GM21529 (cell line): ENCODE measurements at regions not wholly inside any gene's neighbourhood (a gene's known extent, or its start where the extent isn't known, plus 50 kb on each side); places are given as distances from the start of the nearest gene placed in this dataset.
"Not testable (repeated sequence)": the region's sequence is repeated elsewhere in the genome, so short reads cannot be mapped to it uniquely, and the experiment has no call there.

ENCODE experiments used
- ATAC-seq: cut with Tn5 transposase; IDR thresholded peaks from one replicate; pipeline ENCODE4 v1.9.1; 2021; ENCODE audit not compliant: unreplicated experiment

- ATAC-seq: no peak
Measured at GRCh38 chr7:34207810-34208209, 302.5 kb downstream of the BMPER start.

GRCh38 chr7:34208878-34209621 is 303.7 kb downstream of the BMPER start:
- ATAC-seq: no peak

- ATAC-seq: no peak
Measured at GRCh38 chr7:34211018-34211417, 305.7 kb downstream of the BMPER start.

GRCh38 chr7:34217972-34218371 is 312.6 kb downstream of the BMPER start:
- no peak for ATAC-seq

- no peak for ATAC-seq
Measured at GRCh38 chr7:34219153-34219718, 313.9 kb downstream of the BMPER start.

- ATAC-seq: no peak
Measured at GRCh38 chr7:34220506-34221185, 315.3 kb downstream of the BMPER start.

- ATAC-seq: no peak
Measured at GRCh38 chr7:34222316-34222715, 317.0 kb downstream of the BMPER start.

GRCh38 chr7:34222722-34223121 is 317.4 kb downstream of the BMPER start:
- no peak for ATAC-seq

- ATAC-seq: no peak
Measured at GRCh38 chr7:34224281-34224680, 318.9 kb downstream of the BMPER start.

GRCh38 chr7:34225193-34225592 is 319.9 kb downstream of the BMPER start:
- no peak for ATAC-seq

- no peak for ATAC-seq
Measured at GRCh38 chr7:34227525-34227924, 322.2 kb downstream of the BMPER start.

GRCh38 chr7:34235101-34235500 is 329.8 kb downstream of the BMPER start:
- not testable (repeated sequence) for ATAC-seq

GRCh38 chr7:34236057-34236456 is 330.7 kb downstream of the BMPER start:
- ATAC-seq: no peak

GRCh38 chr7:34236839-34237492 is 331.6 kb downstream of the BMPER start:
- ATAC-seq: no peak

GRCh38 chr7:34237493-34237849 is 332.1 kb downstream of the BMPER start:
- no peak for ATAC-seq

GRCh38 chr7:34240417-34240816 is 335.1 kb downstream of the BMPER start:
- no peak for ATAC-seq

GRCh38 chr7:34242391-34242790 is 337.1 kb downstream of the BMPER start:
- ATAC-seq: no peak

GRCh38 chr7:34245246-34245645 is 339.9 kb downstream of the BMPER start:
- ATAC-seq: no peak

- no peak for ATAC-seq
Measured at GRCh38 chr7:34247468-34247867, 342.1 kb downstream of the BMPER start.

- no peak for ATAC-seq
Measured at GRCh38 chr7:34249192-34249591, 343.9 kb downstream of the BMPER start.

GRCh38 chr7:34260279-34260678 is 354.9 kb downstream of the BMPER start:
- ATAC-seq: no peak

- no peak for ATAC-seq
Measured at GRCh38 chr7:34263168-34263567, 357.8 kb downstream of the BMPER start.
